HG03159 (cell line): ENCODE measurements at regions not wholly inside any gene's neighbourhood (a gene's known extent, or its start where the extent isn't known, plus 50 kb on each side); places are given as distances from the start of the nearest gene placed in this dataset.
"Not testable (repeated sequence)": the region's sequence is repeated elsewhere in the genome, so short reads cannot be mapped to it uniquely, and the experiment has no call there.

Experiments used
- ATAC-seq: cut with Tn5 transposase; IDR thresholded peaks from one replicate; pipeline ENCODE4 v1.9.1; 2021; ENCODE audit warnings: mild to moderate bottlenecking, moderate library complexity; ENCODE audit not compliant: unreplicated experiment

- ATAC-seq: no peak
Observed at GRCh38 chr5:77871946-77872345, 95.8 kb upstream of the TBCA start.

- ATAC-seq: no peak
Observed at GRCh38 chr5:77871016-77871415, 94.9 kb upstream of the TBCA start.

GRCh38 chr5:77869116-77869798, 93.1 kb upstream of the TBCA start:
- ATAC-seq: no peak

GRCh38 chr5:77867914-77868313, 91.8 kb upstream of the TBCA start:
- ATAC-seq: no peak

GRCh38 chr5:77867194-77867691, 91.1 kb upstream of the TBCA start:
- no peak for ATAC-seq

- ATAC-seq: no peak
Observed at GRCh38 chr5:77866198-77866597, 90.1 kb upstream of the TBCA start.

GRCh38 chr5:77864997-77865396, 88.9 kb upstream of the TBCA start:
- ATAC-seq: no peak

- no peak for ATAC-seq
Observed at GRCh38 chr5:77863181-77863580, 87.0 kb upstream of the TBCA start.

- ATAC-seq: no peak
Observed at GRCh38 chr5:77861576-77861975, 85.4 kb upstream of the TBCA start.

GRCh38 chr5:77859306-77859705, 83.2 kb upstream of the TBCA start:
- ATAC-seq: no peak

- not testable (repeated sequence) for ATAC-seq
Observed at GRCh38 chr5:77858678-77859077, 82.5 kb upstream of the TBCA start.

- no peak for ATAC-seq
Observed at GRCh38 chr5:77855369-77855768, 79.2 kb upstream of the TBCA start.

GRCh38 chr5:77853353-77853907, 77.3 kb upstream of the TBCA start:
- no peak for ATAC-seq

GRCh38 chr5:77852514-77853352, 76.6 kb upstream of the TBCA start:
- ATAC-seq: peak; percentile 82

- ATAC-seq: no peak
Observed at GRCh38 chr5:77852068-77852513, 76.0 kb upstream of the TBCA start.

- ATAC-seq: no peak
Observed at GRCh38 chr5:77851176-77852067, 75.3 kb upstream of the TBCA start.

- ATAC-seq: no peak
Observed at GRCh38 chr5:77850536-77851175, 74.5 kb upstream of the TBCA start.

GRCh38 chr5:77849308-77849900, 73.3 kb upstream of the TBCA start:
- no peak for ATAC-seq

GRCh38 chr5:77847814-77848290, 71.7 kb upstream of the TBCA start:
- ATAC-seq: no peak

GRCh38 chr5:77847129-77847460, 71.0 kb upstream of the TBCA start:
- no peak for ATAC-seq
